Adrenal gland (tissue), 5 donors: ENCODE measurements at regions not wholly inside any gene's neighbourhood (a gene's known extent, or its start where the extent isn't known, plus 50 kb on each side); places are given as distances from the start of the nearest gene placed in this dataset.

Experiments used
- POLR2A ChIP-seq, 2 donors: fragments of 450-650 bp; IDR thresholded peaks; one replicate each; pipeline ENCODE4 v1.6.1; 2017; ENCODE audit warnings: antibody characterized with exemption in 2 of 2, mild to moderate bottlenecking in 2 of 2, moderate library complexity in 1 of 2
- TF ChIP-seq, protein P1 (sequence below), 6 experiments: fragments of 450-650 bp in 4 of 6; fragments of 200-600 bp in 2 of 6; sonication (generic) in 1 of 6; IDR thresholded peaks; 1 replicate in 5 of 6; 2 replicates in 1 of 6; pipeline versions ENCODE4 v1.5.1 to v1.8.0; 2016 to 2021; ENCODE audit warnings: antibody characterized with exemption in 6 of 6, mild to moderate bottlenecking in 2 of 6, moderate library complexity in 1 of 6
- donor health status: DM: no; HTN: no; CAD: no.

DNA sequence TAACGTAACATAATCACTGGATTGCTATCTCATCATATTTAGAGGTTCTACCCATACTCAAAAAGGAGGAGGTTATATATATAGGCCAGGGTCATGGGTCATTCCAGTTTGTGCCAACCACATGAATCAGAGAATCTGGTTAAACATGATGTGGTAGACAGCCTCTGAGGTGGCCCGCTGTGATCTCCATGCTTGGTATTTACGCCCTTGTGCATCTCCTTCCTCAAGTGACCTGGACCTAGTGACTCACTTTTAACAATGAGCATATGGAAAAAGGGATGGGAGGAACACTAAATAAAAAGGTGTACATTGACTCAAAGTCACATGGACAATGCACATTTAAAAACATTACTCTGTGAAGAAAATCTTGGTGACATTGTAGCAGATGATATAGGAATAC is 77.7 kb upstream of the CTNND2 start:
- TF ChIP-seq, protein P1, sequence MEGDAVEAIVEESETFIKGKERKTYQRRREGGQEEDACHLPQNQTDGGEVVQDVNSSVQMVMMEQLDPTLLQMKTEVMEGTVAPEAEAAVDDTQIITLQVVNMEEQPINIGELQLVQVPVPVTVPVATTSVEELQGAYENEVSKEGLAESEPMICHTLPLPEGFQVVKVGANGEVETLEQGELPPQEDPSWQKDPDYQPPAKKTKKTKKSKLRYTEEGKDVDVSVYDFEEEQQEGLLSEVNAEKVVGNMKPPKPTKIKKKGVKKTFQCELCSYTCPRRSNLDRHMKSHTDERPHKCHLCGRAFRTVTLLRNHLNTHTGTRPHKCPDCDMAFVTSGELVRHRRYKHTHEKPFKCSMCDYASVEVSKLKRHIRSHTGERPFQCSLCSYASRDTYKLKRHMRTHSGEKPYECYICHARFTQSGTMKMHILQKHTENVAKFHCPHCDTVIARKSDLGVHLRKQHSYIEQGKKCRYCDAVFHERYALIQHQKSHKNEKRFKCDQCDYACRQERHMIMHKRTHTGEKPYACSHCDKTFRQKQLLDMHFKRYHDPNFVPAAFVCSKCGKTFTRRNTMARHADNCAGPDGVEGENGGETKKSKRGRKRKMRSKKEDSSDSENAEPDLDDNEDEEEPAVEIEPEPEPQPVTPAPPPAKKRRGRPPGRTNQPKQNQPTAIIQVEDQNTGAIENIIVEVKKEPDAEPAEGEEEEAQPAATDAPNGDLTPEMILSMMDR (IDR thresholded peaks at IDR 0.05) = no peak
- no peak for TF ChIP-seq POLR2A (IDR thresholded peaks at IDR 0.05)
